ACC112 (cell line): ENCODE measurements at regions not wholly inside any gene's neighbourhood (a gene's known extent, or its start where the extent isn't known, plus 50 kb on each side); places are given as distances from the start of the nearest gene placed in this dataset.

Experiments used
- H2AFZ ChIP-seq: fragments of 200-600 bp; sonication (generic); one replicate; pipeline ENCODE4 v1.6.0; 2017; ENCODE audit warnings: antibody characterized with exemption, low read length; ENCODE audit not compliant: unreplicated experiment
- H3K27ac ChIP-seq: fragments of 200-600 bp; sonication (generic); 2 replicates; pipeline ENCODE4 v1.5.1; 2014; ENCODE audit warnings: low read depth, mild to moderate bottlenecking, antibody characterized with exemption, low read length, moderate library complexity
- H3K27me3 ChIP-seq: fragments of 200-600 bp; sonication (generic); 2 replicates; pipeline ENCODE4 v1.6.1; 2014; ENCODE audit warnings: mild to moderate bottlenecking, antibody characterized with exemption, low read length, moderate library complexity, mixed read lengths; ENCODE audit not compliant: insufficient read depth
- H3K36me3 ChIP-seq: fragments of 200-600 bp; sonication (generic); 2 replicates; pipeline ENCODE4 v1.6.1; 2016; ENCODE audit warnings: mild to moderate bottlenecking, antibody characterized with exemption, low read length, moderate library complexity, mixed read lengths; ENCODE audit not compliant: insufficient read depth
- H3K4me1 ChIP-seq: fragments of 200-600 bp; sonication (generic); one replicate; pipeline ENCODE4 v1.6.1; 2016; ENCODE audit warnings: low read length, mixed read lengths; ENCODE audit not compliant: insufficient read depth, unreplicated experiment, control insufficient read depth
- H3K4me3 ChIP-seq: fragments of 200-600 bp; sonication (generic); 2 replicates; pipeline ENCODE4 v1.5.1; 2014; ENCODE audit warnings: mild to moderate bottlenecking, low read depth, low read length
- H3K79me2 ChIP-seq: fragments of 200-600 bp; sonication (generic); one replicate; pipeline ENCODE4 v1.6.0; 2016; ENCODE audit warnings: low read length; ENCODE audit not compliant: control insufficient read depth, unreplicated experiment, insufficient read depth

- Histone ChIP-seq H3K4me1 (no peaks in the 10 kb centered on the region), H3K27me3 (no peaks in the 10 kb centered on the region), H3K36me3 (no peaks in the 10 kb centered on the region), H3K4me3 (no peak overlapping the region), H2AFZ (no peak overlapping the region), H3K79me2 (no peaks in the 10 kb centered on the region), H3K27ac (no peak overlapping the region)
These were observed 431.5 kb upstream of the PCDH15 start for GRCh38 chr10:55232553-55232952.

DNA sequence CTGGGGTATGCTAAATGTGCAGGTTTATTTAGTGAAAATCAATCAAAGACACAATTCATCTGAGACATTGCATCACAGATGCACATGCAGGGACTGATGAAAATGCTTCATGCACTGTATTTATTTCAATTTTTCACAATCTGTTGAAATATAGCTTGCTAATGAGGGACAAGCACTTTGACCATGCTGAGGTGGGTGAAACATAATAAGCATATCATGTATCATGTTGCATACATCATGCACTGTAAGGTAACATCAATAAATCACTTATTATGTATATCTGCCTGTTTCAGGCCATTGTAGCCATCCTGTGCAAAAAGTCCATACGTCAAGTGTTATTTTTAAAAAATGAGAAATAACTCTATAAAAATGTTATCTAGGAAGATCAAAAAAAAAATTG, 426.9 kb upstream of the PCDH15 start:
- Histone ChIP-seq H3K4me3 (no peak overlapping the region), H3K27me3 (no peaks in the 10 kb centered on the region), H3K79me2 (no peaks in the 10 kb centered on the region), H3K27ac (no peak overlapping the region), H3K36me3 (no peaks in the 10 kb centered on the region), H2AFZ (no peak overlapping the region), H3K4me1 (no peaks in the 10 kb centered on the region)

DNA sequence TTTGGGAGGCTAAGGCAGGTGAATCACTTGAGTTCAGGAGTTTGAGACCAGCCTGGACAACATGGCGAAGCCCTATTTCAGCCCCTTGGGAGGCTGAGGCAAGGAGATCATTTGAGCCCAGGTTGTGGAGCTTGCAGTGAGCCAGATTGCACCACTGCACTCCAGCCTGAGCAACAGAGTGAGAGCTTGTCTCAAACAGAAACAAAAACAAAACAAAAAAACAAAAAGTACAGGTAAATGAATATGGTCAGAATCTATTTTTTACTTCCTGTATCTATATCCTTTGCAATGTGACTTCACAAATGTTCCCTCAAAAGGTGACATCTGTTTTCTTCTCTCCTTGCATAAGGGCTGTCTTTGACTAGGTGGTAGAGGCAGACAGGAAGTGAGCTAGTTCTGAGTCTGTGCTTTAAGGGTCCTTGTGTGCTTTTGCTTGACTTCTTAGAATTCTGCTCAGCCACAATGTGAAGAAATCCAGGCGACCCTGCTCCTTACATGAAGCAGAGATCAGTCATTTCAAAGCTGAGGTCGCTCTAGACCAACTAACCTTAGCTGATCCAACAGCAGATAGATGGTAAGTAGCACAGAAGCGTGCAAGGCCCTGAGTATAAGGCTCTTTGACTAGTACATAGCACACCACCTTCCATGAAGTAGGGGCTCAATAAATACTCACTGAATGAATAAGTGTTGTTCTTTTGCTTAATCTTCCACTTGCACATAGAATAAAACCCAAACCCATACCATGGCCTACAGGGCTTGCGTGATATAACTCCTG, 423.2 kb upstream of the PCDH15 start:
- no peak overlapping the region for H2AFZ ChIP-seq
- no peaks in the 10 kb centered on the region for H3K79me2 ChIP-seq
- no peaks in the 10 kb centered on the region for H3K27me3 ChIP-seq
- no peaks in the 10 kb centered on the region for H3K36me3 ChIP-seq
- H3K4me3 ChIP-seq, result no peak overlapping the region
- H3K27ac ChIP-seq, result no peak overlapping the region
- no peaks in the 10 kb centered on the region for H3K4me1 ChIP-seq

GRCh38 chr10:55223352-55223751, 422.3 kb upstream of the PCDH15 start:
- H3K4me1 ChIP-seq, result no peaks in the 10 kb centered on the region

GRCh38 chr10:55220975-55221374, 419.9 kb upstream of the PCDH15 start:
- H3K27ac ChIP-seq, result no peak overlapping the region
- H3K27me3 ChIP-seq, result no peaks in the 10 kb centered on the region
- H3K4me3 ChIP-seq, result no peak overlapping the region

More at GRCh38 chr10:55223352-55223751, 422.3 kb upstream of the PCDH15 start:
- Histone ChIP-seq H3K27me3 (no peaks in the 10 kb centered on the region), H2AFZ (no peak overlapping the region), H3K27ac (no peak overlapping the region), H3K36me3 (no peaks in the 10 kb centered on the region), H3K79me2 (no peaks in the 10 kb centered on the region), H3K4me3 (no peak overlapping the region)

DNA sequence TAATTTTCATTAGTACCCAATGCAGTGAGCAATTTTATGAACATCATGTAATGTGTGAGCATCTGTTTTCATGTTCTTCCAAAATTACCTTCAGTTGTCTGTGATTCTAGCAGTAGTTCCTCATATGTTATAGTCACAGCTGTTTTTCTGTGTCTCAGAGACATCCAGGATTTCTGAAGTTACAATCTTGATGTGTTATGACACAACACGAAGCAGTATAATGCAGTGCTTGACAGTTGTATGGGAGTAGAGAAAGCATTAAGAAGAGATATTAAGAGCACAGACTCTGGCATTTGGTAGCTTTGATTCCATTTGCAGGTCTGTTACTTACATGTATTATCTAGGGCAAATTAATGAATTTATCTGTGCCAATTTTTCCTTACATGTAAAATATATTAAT, 414.7 kb upstream of the PCDH15 start:
- Histone ChIP-seq H3K36me3 (no peaks in the 10 kb centered on the region), H3K4me1 (no peaks in the 10 kb centered on the region), H3K27ac (no peak overlapping the region), H3K27me3 (no peaks in the 10 kb centered on the region), H2AFZ (no peak overlapping the region), H3K4me3 (no peak overlapping the region), H3K79me2 (no peaks in the 10 kb centered on the region)

More at GRCh38 chr10:55220975-55221374, 419.9 kb upstream of the PCDH15 start:
- H3K79me2 ChIP-seq, result no peaks in the 10 kb centered on the region
- no peak overlapping the region for H2AFZ ChIP-seq
- no peaks in the 10 kb centered on the region for H3K36me3 ChIP-seq
- no peaks in the 10 kb centered on the region for H3K4me1 ChIP-seq

- no peak overlapping the region for H2AFZ ChIP-seq
- no peaks in the 10 kb centered on the region for H3K36me3 ChIP-seq
- no peaks in the 10 kb centered on the region for H3K79me2 ChIP-seq
- no peak overlapping the region for H3K27ac ChIP-seq
- no peak overlapping the region for H3K4me3 ChIP-seq
- H3K27me3 ChIP-seq, result no peaks in the 10 kb centered on the region
- H3K4me1 ChIP-seq, result no peaks in the 10 kb centered on the region
These were observed 413.6 kb upstream of the PCDH15 start for GRCh38 chr10:55214608-55215007.

DNA sequence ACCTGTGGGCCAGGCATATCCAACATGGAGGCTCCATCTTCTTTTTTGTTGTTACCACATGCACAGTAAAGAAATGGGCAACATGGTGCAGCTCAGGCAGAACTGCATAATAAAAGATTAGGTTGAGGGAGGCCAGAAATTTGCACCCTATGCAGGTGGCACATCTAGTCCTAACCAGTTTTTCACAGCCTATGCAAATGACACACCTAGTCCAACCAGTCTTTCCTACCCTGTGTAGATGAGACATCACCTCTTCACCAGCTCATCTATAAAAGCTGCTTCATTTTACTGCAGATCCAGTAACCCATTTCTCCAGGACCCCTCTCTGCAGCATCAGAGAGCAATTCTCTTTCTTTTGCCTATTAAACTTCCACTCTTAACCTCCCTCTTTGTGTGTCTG, 411.0 kb upstream of the PCDH15 start:
- Histone ChIP-seq H2AFZ (no peak overlapping the region), H3K4me3 (no peak overlapping the region), H3K79me2 (no peaks in the 10 kb centered on the region), H3K27me3 (no peaks in the 10 kb centered on the region), H3K36me3 (no peaks in the 10 kb centered on the region), H3K4me1 (no peaks in the 10 kb centered on the region), H3K27ac (no peak overlapping the region)

GRCh38 chr10:55203874-55204273, 402.8 kb upstream of the PCDH15 start:
- no peak overlapping the region for H2AFZ ChIP-seq

GRCh38 chr10:55203319-55203718, 402.3 kb upstream of the PCDH15 start:
- Histone ChIP-seq H2AFZ (no peak overlapping the region), H3K79me2 (no peaks in the 10 kb centered on the region), H3K4me1 (no peaks in the 10 kb centered on the region), H3K36me3 (no peaks in the 10 kb centered on the region), H3K4me3 (no peak overlapping the region), H3K27ac (no peak overlapping the region), H3K27me3 (no peaks in the 10 kb centered on the region)

More at GRCh38 chr10:55203874-55204273, 402.8 kb upstream of the PCDH15 start:
- Histone ChIP-seq H3K79me2 (no peaks in the 10 kb centered on the region), H3K36me3 (no peaks in the 10 kb centered on the region), H3K4me1 (no peaks in the 10 kb centered on the region), H3K27me3 (no peaks in the 10 kb centered on the region), H3K4me3 (no peak overlapping the region), H3K27ac (no peak overlapping the region)

- Histone ChIP-seq H3K36me3 (no peaks in the 10 kb centered on the region), H3K4me3 (no peak overlapping the region), H3K4me1 (no peaks in the 10 kb centered on the region), H3K27ac (no peak overlapping the region), H3K27me3 (no peaks in the 10 kb centered on the region), H3K79me2 (no peaks in the 10 kb centered on the region), H2AFZ (no peak overlapping the region)
These were observed 399.0 kb upstream of the PCDH15 start for GRCh38 chr10:55200020-55200419.
